Germinal center (tissue), 1 donor: ENCODE measurements at regions not wholly inside any gene's neighbourhood (a gene's known extent, or its start where the extent isn't known, plus 50 kb on each side); places are given as distances from the start of the nearest gene placed in this dataset.
A peak's percentile ranks its signal among the peaks of the same experiment; 100 is the strongest.
"Not testable (repeated sequence)": the region's sequence is repeated elsewhere in the genome, so short reads cannot be mapped to it uniquely, and the experiment has no call there.

ENCODE experiments used
- DNase-seq: peaks from one replicate; pipeline ENCODE4 v3.0.0; 2012; ENCODE audit warnings: mixed read lengths, low spot score

- not testable (repeated sequence) for DNase-seq
Measured at GRCh38 chr16:21363550-21364223, 85.6 kb upstream of the CRYM start.

- DNase-seq: not testable (repeated sequence)
Measured at GRCh38 chr16:21361612-21362227, 83.6 kb upstream of the CRYM start.

- not testable (repeated sequence) for DNase-seq
Measured at GRCh38 chr16:21361045-21361444, 83.0 kb upstream of the CRYM start.

- DNase-seq: peak; percentile 6
Measured at GRCh38 chr16:21359513-21359912, 81.4 kb upstream of the CRYM start.

- peak; percentile 17 for DNase-seq
Measured at GRCh38 chr16:21358261-21358795, 80.2 kb upstream of the CRYM start.

- DNase-seq: peak; percentile 44
Measured at GRCh38 chr16:21356308-21356707, 78.2 kb upstream of the CRYM start.

- DNase-seq: not testable (repeated sequence)
Measured at GRCh38 chr16:21351433-21351832, 73.3 kb upstream of the CRYM start.

- DNase-seq: not testable (repeated sequence)
Measured at GRCh38 chr16:21350851-21351250, 72.8 kb upstream of the CRYM start.

- DNase-seq: not testable (repeated sequence)
Measured at GRCh38 chr16:21349336-21349735, 71.2 kb upstream of the CRYM start.

GRCh38 chr16:21348815-21349214 lies 70.7 kb upstream of the CRYM start:
- not testable (repeated sequence) for DNase-seq

- DNase-seq: not testable (repeated sequence)
Measured at GRCh38 chr16:21347538-21347937, 69.4 kb upstream of the CRYM start.

- not testable (repeated sequence) for DNase-seq
Measured at GRCh38 chr16:21346756-21347491, 68.8 kb upstream of the CRYM start.

- DNase-seq: not testable (repeated sequence)
Measured at GRCh38 chr16:21344361-21344912, 66.3 kb upstream of the CRYM start.

- no peak for DNase-seq
Measured at GRCh38 chr16:21341101-21341500, 63.0 kb upstream of the CRYM start.

GRCh38 chr16:21339941-21340340 lies 61.9 kb upstream of the CRYM start:
- no peak for DNase-seq

GRCh38 chr16:21339269-21339641 lies 61.2 kb upstream of the CRYM start:
- no peak for DNase-seq

- no peak for DNase-seq
Measured at GRCh38 chr16:21338537-21339268, 60.6 kb upstream of the CRYM start.

GRCh38 chr16:21336231-21336630 lies 58.1 kb upstream of the CRYM start:
- no peak for DNase-seq

- DNase-seq: not testable (repeated sequence)
Measured at GRCh38 chr16:21334188-21335146, 56.4 kb upstream of the CRYM start.

GRCh38 chr16:21333683-21334082 lies 55.6 kb upstream of the CRYM start:
- DNase-seq: not testable (repeated sequence)
